ENCODE measurements at regions not wholly inside any gene's neighbourhood (a gene's known extent, or its start where the extent isn't known, plus 50 kb on each side); places are given as distances from the start of the nearest gene placed in this dataset.

- TF ChIP-seq, protein P1, sequence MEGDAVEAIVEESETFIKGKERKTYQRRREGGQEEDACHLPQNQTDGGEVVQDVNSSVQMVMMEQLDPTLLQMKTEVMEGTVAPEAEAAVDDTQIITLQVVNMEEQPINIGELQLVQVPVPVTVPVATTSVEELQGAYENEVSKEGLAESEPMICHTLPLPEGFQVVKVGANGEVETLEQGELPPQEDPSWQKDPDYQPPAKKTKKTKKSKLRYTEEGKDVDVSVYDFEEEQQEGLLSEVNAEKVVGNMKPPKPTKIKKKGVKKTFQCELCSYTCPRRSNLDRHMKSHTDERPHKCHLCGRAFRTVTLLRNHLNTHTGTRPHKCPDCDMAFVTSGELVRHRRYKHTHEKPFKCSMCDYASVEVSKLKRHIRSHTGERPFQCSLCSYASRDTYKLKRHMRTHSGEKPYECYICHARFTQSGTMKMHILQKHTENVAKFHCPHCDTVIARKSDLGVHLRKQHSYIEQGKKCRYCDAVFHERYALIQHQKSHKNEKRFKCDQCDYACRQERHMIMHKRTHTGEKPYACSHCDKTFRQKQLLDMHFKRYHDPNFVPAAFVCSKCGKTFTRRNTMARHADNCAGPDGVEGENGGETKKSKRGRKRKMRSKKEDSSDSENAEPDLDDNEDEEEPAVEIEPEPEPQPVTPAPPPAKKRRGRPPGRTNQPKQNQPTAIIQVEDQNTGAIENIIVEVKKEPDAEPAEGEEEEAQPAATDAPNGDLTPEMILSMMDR (IDR thresholded peaks at IDR 0.05): no peak
- ATAC-seq (no peak), DNase-seq (no peak)
- Mint-ChIP-seq H3K27me3 (ENCODE audit: low read depth in 2 of 2) (no peaks in the 10 kb centered on the region), H3K4me3 (no peak overlapping the region), H3K27ac (no peak overlapping the region), H3K36me3 (no peaks in the 10 kb centered on the region), H3K9me3 (peaks cover 0 to 4% of the 10 kb centered on the region in 2 donors), H3K4me1 (no peaks in the 10 kb centered on the region)
- Histone ChIP-seq H3K27ac (ENCODE audit: low read length) (no peak overlapping the region), H3K27me3 (ENCODE audit: control insufficient read depth, insufficient read depth, low read length) (no peaks in the 10 kb centered on the region), H3K4me1 (ENCODE audit: control insufficient read depth, insufficient read depth, low read length) (no peaks in the 10 kb centered on the region), H3K9me3 (ENCODE audit: control insufficient read depth, insufficient read depth, low read length) (no peaks in the 10 kb centered on the region), H3K36me3 (ENCODE audit: control insufficient read depth, insufficient read depth, low read length) (no peaks in the 10 kb centered on the region), H3K4me3 (ENCODE audit: low read length) (no peak overlapping the region)
- intact Hi-C loops (cut with micrococcal nuclease): no loop called here
- 83% methylated on average over 4 of the region's 4 CpGs for WGBS (ENCODE audit: insufficient coverage)
Measured at GRCh38 chr6:126905917-126906316, 212.6 kb upstream of the RSPO3 start.

GRCh38 chr6:126907312-126907711, 211.2 kb upstream of the RSPO3 start:
- WGBS (ENCODE audit: insufficient coverage): no CpG with 5 or more reads among the region's 1 CpG
- ATAC-seq: no peak
- Mint-ChIP-seq H3K4me3 (no peak overlapping the region), H3K4me1 (no peaks in the 10 kb centered on the region), H3K36me3 (no peaks in the 10 kb centered on the region), H3K9me3 (peaks cover 2 to 4% of the 10 kb centered on the region in 2 donors), H3K27ac (no peak overlapping the region), H3K27me3 (ENCODE audit: low read depth in 2 of 2) (no peaks in the 10 kb centered on the region)
- no peak for DNase-seq
- H3K36me3 ChIP-seq (ENCODE audit: control insufficient read depth, insufficient read depth, low read length): no peaks in the 10 kb centered on the region
- H3K9me3 ChIP-seq (ENCODE audit: control insufficient read depth, insufficient read depth, low read length): no peaks in the 10 kb centered on the region
- TF ChIP-seq, protein P1 (IDR thresholded peaks at IDR 0.05): no peak
- H3K27me3 ChIP-seq (ENCODE audit: control insufficient read depth, insufficient read depth, low read length): no peaks in the 10 kb centered on the region
- no peak overlapping the region for H3K4me3 ChIP-seq (ENCODE audit: low read length)
- no peaks in the 10 kb centered on the region for H3K4me1 ChIP-seq (ENCODE audit: control insufficient read depth, insufficient read depth, low read length)
- no peak overlapping the region for H3K27ac ChIP-seq (ENCODE audit: low read length)
- intact Hi-C loops (cut with micrococcal nuclease): no loop called here

GRCh38 chr6:126907996-126908395, 210.5 kb upstream of the RSPO3 start:
- Histone ChIP-seq H3K9me3 (ENCODE audit: control insufficient read depth, insufficient read depth, low read length) (no peaks in the 10 kb centered on the region), H3K36me3 (ENCODE audit: control insufficient read depth, insufficient read depth, low read length) (no peaks in the 10 kb centered on the region), H3K27ac (ENCODE audit: low read length) (no peak overlapping the region), H3K4me3 (ENCODE audit: low read length) (no peak overlapping the region), H3K27me3 (ENCODE audit: control insufficient read depth, insufficient read depth, low read length) (no peaks in the 10 kb centered on the region), H3K4me1 (ENCODE audit: control insufficient read depth, insufficient read depth, low read length) (no peaks in the 10 kb centered on the region)
- intact Hi-C loops (cut with micrococcal nuclease): no loop called here
- Mint-ChIP-seq H3K4me3 (no peak overlapping the region), H3K9me3 (peaks cover 2 to 4% of the 10 kb centered on the region in 2 donors), H3K36me3 (no peaks in the 10 kb centered on the region), H3K4me1 (no peaks in the 10 kb centered on the region), H3K27me3 (ENCODE audit: low read depth in 2 of 2) (no peaks in the 10 kb centered on the region), H3K27ac (no peak overlapping the region)
- ATAC-seq (no peak), DNase-seq (no peak)
- WGBS (ENCODE audit: insufficient coverage): 85% methylated on average over 4 of the region's 5 CpGs
- TF ChIP-seq, protein P1 (IDR thresholded peaks at IDR 0.05): no peak

- no peaks in the 10 kb centered on the region for H3K36me3 ChIP-seq (ENCODE audit: control insufficient read depth, insufficient read depth, low read length)
- Mint-ChIP-seq H3K36me3 (no peaks in the 10 kb centered on the region), H3K27ac (no peak overlapping the region), H3K4me3 (no peak overlapping the region), H3K27me3 (ENCODE audit: low read depth in 2 of 2) (no peaks in the 10 kb centered on the region), H3K9me3 (peaks cover 2 to 7% of the 10 kb centered on the region in 2 donors), H3K4me1 (no peaks in the 10 kb centered on the region)
- WGBS (ENCODE audit: insufficient coverage): 67% methylated on average over 3 of the region's 3 CpGs
- no peak overlapping the region for H3K27ac ChIP-seq (ENCODE audit: low read length)
- no peaks in the 10 kb centered on the region for H3K9me3 ChIP-seq (ENCODE audit: control insufficient read depth, insufficient read depth, low read length)
- no peak for DNase-seq
- H3K27me3 ChIP-seq (ENCODE audit: control insufficient read depth, insufficient read depth, low read length): no peaks in the 10 kb centered on the region
- intact Hi-C loops (cut with micrococcal nuclease): no loop called here
- TF ChIP-seq, protein P1 (IDR thresholded peaks at IDR 0.05): no peak
- no peaks in the 10 kb centered on the region for H3K4me1 ChIP-seq (ENCODE audit: control insufficient read depth, insufficient read depth, low read length)
- no peak overlapping the region for H3K4me3 ChIP-seq (ENCODE audit: low read length)
- no peak for ATAC-seq
Measured at GRCh38 chr6:126909493-126909892, 209.0 kb upstream of the RSPO3 start.
